Body of pancreas (tissue), 4 donors: ENCODE measurements at regions not wholly inside any gene's neighbourhood (a gene's known extent, or its start where the extent isn't known, plus 50 kb on each side); places are given as distances from the start of the nearest gene placed in this dataset.

Experiments
- POLR2A ChIP-seq, 3 donors: fragments of 450-650 bp; IDR thresholded peaks; one replicate each; pipeline ENCODE4 v1.6.1; 2016; ENCODE audit warnings: antibody characterized with exemption in 3 of 3, mild to moderate bottlenecking in 2 of 3
- TF ChIP-seq, protein P1 (sequence below), 7 experiments: fragments of 450-650 bp in 4 of 7; fragments of 200-600 bp in 3 of 7; sonication (generic) in 3 of 7; IDR thresholded peaks; one replicate each; pipeline ENCODE4 v1.5.1; 2016 to 2019; ENCODE audit warnings: antibody characterized with exemption in 7 of 7

DNA sequence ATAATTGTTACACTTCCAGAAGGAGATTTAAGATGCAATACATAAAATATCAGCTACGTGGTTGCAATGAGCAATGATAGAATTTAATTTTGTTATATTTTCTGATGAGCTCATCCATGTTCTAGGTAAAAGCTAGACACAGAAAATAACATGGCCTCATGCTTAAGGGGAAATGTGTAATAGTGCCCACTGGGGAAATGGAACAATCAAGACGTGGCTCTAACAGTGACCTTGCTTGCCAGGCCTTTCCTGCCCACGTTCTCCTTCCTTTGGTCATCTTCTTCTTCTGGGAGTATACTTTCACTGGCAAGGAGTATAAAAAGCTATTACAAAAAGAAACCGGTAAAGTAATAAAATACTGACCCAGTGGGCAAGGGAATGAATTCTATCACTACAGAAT is 116.2 kb upstream of the TMEM161B start:
- TF ChIP-seq, protein P1, sequence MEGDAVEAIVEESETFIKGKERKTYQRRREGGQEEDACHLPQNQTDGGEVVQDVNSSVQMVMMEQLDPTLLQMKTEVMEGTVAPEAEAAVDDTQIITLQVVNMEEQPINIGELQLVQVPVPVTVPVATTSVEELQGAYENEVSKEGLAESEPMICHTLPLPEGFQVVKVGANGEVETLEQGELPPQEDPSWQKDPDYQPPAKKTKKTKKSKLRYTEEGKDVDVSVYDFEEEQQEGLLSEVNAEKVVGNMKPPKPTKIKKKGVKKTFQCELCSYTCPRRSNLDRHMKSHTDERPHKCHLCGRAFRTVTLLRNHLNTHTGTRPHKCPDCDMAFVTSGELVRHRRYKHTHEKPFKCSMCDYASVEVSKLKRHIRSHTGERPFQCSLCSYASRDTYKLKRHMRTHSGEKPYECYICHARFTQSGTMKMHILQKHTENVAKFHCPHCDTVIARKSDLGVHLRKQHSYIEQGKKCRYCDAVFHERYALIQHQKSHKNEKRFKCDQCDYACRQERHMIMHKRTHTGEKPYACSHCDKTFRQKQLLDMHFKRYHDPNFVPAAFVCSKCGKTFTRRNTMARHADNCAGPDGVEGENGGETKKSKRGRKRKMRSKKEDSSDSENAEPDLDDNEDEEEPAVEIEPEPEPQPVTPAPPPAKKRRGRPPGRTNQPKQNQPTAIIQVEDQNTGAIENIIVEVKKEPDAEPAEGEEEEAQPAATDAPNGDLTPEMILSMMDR (IDR thresholded peaks at IDR 0.05): no peak
- TF ChIP-seq POLR2A (IDR thresholded peaks at IDR 0.05): no peak
